NCI-H510A treated with DMSO at 0.1 percent for 48 hours (cell line): ENCODE measurements at regions not wholly inside any gene's neighbourhood (a gene's known extent, or its start where the extent isn't known, plus 50 kb on each side); places are given as distances from the start of the nearest gene placed in this dataset.

Experiments used
- DNase-seq: peaks from one replicate; lab custom pipeline; 2025; lab: John Stamatoyannopoulos, UW

DNA sequence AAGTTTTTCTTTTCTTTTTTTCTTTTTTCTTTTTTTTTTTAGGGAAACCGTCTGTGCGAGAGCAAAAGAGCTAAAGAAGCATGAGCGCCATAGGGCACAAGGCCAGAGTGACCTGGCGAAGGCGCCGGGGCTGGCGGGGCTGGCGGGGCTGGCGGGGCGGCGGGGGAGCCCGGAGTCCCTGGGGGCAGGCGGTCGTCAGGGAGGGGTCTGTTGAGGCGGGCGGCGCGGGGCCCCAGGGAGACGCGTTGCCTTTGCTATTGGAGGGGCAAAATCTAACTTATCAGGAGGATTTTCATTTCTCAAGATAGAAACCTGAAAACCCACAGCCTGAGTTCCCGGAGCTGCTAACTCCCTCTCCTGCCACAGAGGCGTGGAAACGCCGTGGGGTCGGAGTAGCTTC, 135.6 kb upstream of the SMAD1 start:
- no peak for DNase-seq

DNA sequence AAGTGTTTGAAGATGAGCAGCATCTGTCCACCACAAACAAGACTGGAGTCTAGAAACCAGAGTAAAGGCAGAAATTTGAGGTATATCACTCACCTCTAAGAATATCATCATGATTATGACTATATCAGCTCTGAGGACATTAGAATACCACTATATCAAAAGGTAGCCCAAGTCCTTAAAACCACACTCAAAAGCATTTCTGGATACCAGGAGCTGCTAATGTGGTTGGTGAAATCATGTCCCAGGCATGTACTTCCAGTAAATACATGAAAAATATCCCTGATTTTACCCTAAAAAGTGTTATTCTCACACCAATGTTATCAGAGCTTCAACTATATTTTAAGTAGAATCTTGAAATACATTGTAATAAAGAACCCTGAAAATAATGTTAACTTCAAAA, 136.3 kb upstream of the SMAD1 start:
- no peak for DNase-seq

DNA sequence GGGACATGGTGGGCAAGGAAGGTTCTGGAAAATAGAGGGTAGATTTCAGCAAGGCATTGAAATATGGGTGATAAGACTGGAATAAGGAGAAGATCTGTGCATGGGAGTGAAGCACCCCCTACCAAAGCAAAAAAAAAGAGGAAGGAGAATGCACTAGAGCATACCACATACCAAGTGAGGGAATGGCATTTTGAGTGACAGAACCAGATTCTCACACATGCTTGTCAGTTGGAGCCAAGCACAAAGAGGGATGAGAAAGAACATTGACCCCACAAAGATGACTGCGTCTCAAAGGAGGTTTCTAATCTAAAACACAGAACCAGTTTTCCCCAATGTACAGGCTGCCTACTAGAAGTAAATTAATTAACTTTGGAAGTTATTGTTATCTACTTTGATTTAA, 140.3 kb upstream of the SMAD1 start:
- no peak for DNase-seq

GRCh38 chr4:145340071-145340675, 141.5 kb upstream of the SMAD1 start:
- DNase-seq = no peak

GRCh38 chr4:145339075-145339725, 142.5 kb upstream of the SMAD1 start:
- DNase-seq = no peak

DNA sequence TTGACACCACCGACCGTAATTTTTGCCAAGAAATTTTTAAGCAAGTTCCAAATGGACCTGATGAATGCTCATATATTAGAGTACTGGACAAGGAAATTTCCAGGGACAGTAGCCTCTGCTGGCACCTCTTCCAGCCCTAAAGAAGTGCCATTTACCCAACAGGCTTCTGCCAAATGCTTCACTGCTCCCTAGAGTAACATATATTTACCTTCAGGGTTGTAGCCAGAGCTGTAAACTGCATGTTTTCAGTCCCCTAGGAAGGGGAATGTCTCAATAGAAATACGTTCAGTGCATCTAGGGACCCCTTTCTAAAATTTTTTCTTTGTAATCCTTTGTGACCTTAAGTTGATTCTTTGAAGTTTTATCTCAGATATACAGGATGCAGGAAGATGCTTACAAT, 143.1 kb upstream of the SMAD1 start:
- no peak for DNase-seq

DNA sequence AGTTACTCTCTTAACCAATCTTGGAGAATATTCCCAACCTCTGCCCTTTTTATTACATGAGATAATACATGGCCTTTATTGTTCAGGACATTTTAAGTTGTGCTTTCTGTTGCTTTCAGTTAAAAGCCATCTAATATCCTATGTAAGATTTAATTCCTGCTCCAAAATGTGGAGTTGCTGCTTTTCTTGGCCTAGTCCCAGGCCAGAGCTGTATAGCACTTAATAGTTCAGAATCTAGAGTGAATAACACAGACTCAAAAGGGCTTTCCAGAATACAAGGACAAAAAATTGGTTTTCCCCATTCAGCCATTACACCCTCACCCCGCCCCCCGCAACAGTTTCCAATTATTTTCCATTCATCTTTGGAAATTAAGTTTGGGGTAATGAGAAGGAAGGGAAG, 144.3 kb upstream of the SMAD1 start:
- DNase-seq = no peak

DNA sequence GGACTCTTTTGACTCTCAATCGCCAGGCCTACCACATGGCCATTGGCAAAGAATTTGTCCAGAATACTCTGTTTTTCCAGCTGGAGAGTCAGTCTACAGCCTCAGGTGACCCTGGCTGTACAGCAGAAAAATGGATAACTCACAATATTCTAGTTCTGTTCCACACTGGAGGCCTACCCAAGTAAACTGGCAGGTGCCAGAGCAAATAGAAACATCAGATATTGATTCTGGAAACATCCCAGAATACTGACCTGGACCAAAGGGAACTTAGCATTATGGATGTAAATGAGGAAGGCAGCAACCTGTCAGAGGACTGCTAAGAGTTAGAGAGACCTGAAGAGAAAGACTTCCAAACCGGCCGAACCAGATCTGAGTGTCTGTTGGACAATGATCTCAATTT, 147.9 kb upstream of the SMAD1 start:
- DNase-seq = peak; percentile 33

- DNase-seq = no peak
Observed at GRCh38 chr4:145326491-145326890, 146.1 kb upstream of the OTUD4 start.

DNA sequence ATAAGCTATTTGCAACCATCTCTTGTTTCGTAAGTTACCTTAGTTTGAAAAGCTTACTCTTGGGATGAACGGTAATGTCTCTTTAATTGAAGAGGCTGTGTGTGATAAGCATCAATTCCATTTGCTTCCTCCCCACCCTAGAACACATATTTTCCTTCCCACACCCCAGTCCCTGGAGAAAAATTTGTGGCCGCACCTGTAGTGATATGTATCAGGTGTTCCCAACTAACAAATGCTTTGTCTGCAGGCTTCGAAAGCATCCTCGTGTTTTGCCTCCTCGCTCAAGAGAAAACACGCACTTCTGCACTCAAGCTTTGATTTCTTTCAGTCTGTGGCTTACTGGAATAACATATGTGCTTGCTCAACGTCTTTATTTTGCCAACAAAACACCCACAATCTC, 143.8 kb upstream of the OTUD4 start:
- DNase-seq = no peak

DNA sequence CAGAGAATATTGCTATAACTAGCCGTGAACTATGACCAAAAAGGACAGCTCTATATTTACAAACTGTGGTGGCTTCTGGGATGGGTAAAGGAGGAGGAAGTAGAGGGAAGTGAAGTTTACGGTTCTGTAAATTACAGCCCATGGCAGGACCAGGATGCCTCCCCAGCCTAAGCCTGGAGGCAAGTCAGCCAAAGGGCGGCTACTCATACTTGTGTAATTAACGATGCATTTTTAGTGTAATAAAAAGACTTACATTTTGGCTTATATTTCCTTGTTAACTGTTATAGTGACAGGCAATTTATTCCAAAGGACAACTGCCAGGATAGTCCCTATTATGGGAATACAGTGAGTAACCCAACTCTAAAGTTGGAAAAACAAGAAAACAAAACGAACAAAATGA, 139.9 kb upstream of the OTUD4 start:
- DNase-seq = no peak

DNA sequence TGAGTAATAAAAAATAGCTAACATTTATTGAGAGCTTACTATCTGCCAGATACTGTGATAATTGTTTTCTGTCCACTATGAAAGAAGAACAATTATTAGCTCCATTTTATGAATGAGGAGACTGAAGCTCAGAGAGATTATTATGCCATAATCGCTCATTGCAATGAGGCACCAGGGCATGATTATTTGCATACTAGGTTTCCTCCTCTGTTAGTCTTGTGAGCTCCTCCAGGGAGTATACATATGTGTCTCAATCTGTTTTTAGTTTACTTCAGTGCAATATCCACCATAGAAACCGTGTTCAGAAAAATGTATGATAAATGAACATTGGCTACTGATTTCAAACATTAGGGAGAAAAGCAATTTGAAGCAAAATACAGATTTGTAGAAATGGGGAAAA, 139.4 kb upstream of the OTUD4 start:
- DNase-seq = no peak

DNA sequence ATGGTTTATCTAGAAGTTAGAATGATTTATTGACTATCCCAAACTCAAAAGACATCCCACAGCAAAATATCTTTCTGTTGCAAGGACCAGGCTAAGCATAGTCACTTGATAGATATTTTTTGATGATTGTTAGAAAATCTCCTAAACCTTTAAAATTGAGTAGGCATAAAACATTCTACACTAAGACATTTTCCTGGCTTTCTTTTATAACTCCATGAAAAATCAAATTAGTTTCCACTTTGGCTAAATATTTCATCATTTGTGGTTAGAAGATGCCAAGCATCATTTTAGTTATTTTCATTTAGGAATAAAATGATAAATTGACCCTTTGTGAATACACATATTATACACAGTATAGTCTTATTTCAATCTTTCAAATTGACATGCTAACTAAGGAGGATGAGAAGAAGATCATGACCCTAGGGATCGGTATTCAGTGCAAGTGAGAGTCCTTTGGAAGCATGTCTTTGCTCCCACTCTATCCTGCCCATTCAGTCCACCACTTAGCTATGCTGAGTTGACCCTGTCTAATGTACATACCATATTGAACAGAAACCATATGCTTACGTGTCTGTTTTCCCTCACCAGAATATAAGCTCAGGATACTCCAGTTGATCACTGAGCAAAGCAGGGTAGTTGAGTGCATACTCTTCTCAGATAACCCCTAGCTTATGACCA, 136.6 kb upstream of the OTUD4 start:
- no peak for DNase-seq

GRCh38 chr4:145315811-145316225, 135.4 kb upstream of the OTUD4 start:
- DNase-seq = no peak

DNA sequence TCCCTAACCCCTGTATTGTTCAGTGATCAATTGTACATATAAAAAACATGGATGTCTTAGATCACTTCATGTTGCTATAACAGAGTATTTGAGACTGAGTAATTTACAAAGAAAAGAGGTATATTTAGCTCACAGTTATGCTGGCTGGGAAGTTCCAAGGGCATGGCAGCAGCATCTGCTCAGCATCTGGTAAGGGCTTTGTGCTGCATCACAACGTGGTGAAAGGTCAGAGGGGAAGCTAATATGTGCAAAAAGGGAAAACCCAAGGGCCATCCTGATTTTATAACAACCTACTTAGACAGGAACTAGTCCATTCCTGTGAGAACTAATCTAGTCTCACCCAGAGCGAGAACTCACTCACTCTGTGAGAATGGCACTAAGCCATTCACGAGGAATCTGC, 128.2 kb upstream of the OTUD4 start:
- DNase-seq = no peak

DNA sequence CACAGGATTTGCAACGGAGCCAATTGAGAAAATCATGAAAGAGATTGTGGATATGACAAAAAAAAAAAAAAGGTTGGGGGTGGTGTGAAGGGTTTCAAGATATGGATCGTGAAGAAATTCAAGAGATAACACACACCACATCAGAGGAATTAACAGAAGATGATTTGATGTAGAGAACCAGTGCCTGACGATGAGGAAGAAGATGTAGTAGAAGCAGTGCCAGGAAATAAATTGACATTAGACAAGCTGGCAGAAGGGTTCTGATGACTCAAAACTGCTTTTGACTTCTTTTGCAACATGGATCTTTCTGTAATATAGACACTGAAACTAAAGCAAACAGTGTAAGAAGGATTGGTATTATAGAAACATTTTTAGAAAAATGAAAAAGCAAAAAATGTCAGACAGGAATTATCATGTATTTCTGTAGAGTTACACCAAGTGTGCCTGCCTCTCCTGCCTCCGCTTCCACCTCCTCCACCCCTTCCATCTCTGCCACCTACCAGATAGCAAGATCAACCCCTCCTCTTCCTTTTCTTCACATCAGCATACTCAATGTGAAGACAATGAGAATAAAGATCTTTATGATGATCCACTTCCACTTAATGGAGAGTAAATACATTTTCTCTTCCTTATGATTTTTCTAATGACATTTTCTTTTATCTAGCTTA, 127.5 kb upstream of the OTUD4 start:
- DNase-seq = no peak

GRCh38 chr4:145307120-145307519, 126.7 kb upstream of the OTUD4 start:
- DNase-seq = no peak

GRCh38 chr4:145302725-145303124, 122.3 kb upstream of the OTUD4 start:
- DNase-seq = no peak

DNA sequence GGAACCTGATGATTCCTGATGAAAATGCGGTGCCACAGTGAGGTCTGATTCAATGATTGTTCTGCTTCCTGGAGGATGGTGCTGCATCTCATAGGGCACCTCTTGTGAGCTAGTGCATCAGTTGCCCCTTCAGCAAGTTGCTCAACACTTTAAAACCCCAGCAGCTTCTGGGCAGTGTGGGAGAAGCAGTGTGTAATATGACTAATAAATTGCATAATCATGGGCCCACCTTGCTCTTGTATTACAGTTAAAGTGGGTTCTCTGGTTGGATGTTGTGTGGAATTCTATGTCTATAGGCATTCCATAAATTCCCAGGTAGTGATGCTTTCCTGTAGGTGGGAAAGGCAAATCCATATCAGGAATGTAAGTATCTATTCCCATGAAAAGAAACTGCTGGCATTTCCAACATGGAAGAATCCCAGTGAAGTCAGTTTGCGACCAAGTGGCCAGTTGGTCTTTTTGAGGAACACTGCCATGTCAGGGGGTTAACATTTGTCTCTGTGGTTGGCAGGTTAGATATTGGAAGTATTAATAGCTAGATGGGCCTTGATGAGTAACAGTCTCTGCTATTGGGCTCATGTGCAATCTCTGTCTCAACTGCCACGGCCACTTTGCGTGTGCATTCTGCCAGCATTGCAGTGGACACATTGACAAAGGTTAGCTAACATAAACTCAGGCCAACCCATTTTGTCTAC, 121.1 kb upstream of the OTUD4 start:
- no peak for DNase-seq

DNA sequence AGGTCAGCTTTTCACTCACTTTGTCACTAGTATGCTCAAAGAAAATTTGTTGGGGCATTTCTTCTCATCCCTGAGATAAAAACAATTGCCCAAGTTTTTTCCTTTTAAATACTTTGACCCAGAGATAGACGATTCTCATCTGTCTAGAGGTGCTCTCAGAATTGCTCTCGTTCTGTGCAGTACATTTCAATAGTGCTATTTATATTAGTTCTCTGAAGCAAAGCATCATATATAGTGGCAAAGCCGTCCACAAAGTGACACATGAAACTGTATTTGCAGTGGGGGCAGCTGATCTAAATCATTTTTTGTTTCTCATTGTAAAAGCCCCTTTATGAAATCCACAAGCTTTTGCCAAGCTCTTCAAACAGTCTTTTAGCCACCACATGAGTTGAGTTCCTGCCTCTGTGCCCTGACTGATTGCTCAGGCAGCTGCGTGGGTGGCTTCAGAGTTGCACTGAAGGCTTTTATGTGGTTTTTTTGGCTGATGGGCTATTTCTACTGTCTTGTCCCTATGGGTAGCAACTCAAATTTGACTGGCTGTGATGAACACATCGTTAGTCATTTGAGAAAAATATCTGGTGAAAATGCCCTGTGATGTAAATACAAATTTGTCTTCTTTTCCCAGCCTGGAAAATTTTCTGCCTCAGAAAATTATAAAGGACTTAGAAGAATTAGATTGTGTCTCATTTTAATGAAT, 119.1 kb upstream of the OTUD4 start:
- DNase-seq = no peak

GRCh38 chr4:145298885-145299284, 118.5 kb upstream of the OTUD4 start:
- DNase-seq = no peak

DNA sequence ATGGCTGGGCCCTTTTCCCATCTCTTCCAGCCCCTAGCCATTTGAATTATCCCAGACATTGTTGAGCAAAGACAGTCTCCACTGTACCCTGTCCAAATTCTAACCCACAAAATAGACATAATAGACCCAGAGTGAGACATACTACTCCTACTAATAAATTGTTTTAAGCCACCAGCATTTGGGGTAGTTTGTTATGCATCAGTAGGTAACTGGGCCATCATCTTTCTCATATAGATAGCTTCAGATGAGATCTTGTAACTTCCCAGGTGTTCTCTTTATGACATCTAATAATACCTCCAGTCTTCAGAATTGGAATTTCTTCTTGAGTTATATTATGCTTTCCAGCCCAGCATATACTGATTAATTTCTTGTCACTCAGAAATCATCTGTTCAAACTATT, 117.2 kb upstream of the OTUD4 start:
- no peak for DNase-seq
